Neural cell (in vitro differentiated cells): ENCODE measurements at regions not wholly inside any gene's neighbourhood (a gene's known extent, or its start where the extent isn't known, plus 50 kb on each side); places are given as distances from the start of the nearest gene placed in this dataset.

Source experiments
- H2AFZ ChIP-seq: fragments of 200-600, 300-800 bp; sonication (generic), shearing (Covaris generic); 2 replicates; pipeline ENCODE4 v1.6.0; 2014; ENCODE audit warnings: low read depth, mild to moderate bottlenecking, antibody characterized with exemption, low read length, moderate library complexity
- H3F3A ChIP-seq: fragments of 200-600 bp; shearing (Covaris generic); 2 replicates; pipeline ENCODE4 v1.6.1; 2016; ENCODE audit warnings: mild to moderate bottlenecking, moderate library complexity, mixed read lengths, antibody characterized with exemption, low read length; ENCODE audit not compliant: insufficient read depth, poor library complexity, severe bottlenecking
- H3K27ac ChIP-seq: fragments of 200-600, 300-800 bp; sonication (generic), shearing (Covaris generic); 2 replicates; pipeline ENCODE4 v1.5.1; 2014; ENCODE audit warnings: mild to moderate bottlenecking, low read length, moderate library complexity
- H3K27me3 ChIP-seq: fragments of 300-800, 200-600 bp; sonication (generic), shearing (Covaris generic); 2 replicates; pipeline ENCODE4 v1.6.0; 2014; ENCODE audit warnings: mild to moderate bottlenecking, low read depth, low read length, moderate library complexity; ENCODE audit not compliant: insufficient read depth
- H3K36me3 ChIP-seq: fragments of 300-800, 200-600 bp; sonication (generic), shearing (Covaris generic); 2 replicates; pipeline ENCODE4 v1.5.1; 2014; ENCODE audit warnings: mild to moderate bottlenecking, antibody characterized with exemption, low read length, moderate library complexity; ENCODE audit not compliant: insufficient read depth
- H3K4me2 ChIP-seq: fragments of 300-800, 200-600 bp; sonication (generic), shearing (Covaris generic); 2 replicates; pipeline ENCODE4 v1.6.0; 2014; ENCODE audit warnings: mild to moderate bottlenecking, low read length
- H3K4me3 ChIP-seq: fragments of 300-800, 200-600 bp; sonication (generic), shearing (Covaris generic); 2 replicates; pipeline ENCODE4 v1.5.1; 2014; ENCODE audit warnings: mild to moderate bottlenecking, low read length, moderate library complexity
- H3K79me2 ChIP-seq: fragments of 200-600 bp; shearing (Covaris generic); replicated peaks from 2 replicates; pipeline ENCODE4 v1.6.0; 2014; ENCODE audit warnings: mild to moderate bottlenecking, low read length, moderate library complexity; ENCODE audit not compliant: insufficient read depth
- H3K9ac ChIP-seq: fragments of 300-800, 200-600 bp; sonication (generic), shearing (Covaris generic); 2 replicates; pipeline ENCODE4 v1.6.1; 2016; ENCODE audit warnings: mild to moderate bottlenecking, low read length, mixed read lengths
- H3K9me2 ChIP-seq: fragments of 200-600 bp; shearing (Covaris generic); 2 replicates; pipeline ENCODE4 v1.6.1; 2016; ENCODE audit warnings: mild to moderate bottlenecking, low read length, mixed read lengths; ENCODE audit not compliant: insufficient read depth
- H3K9me3 ChIP-seq: fragments of 200-600, 300-800 bp; sonication (generic), shearing (Covaris generic); 2 replicates; pipeline ENCODE4 v1.6.1; 2016; ENCODE audit warnings: mild to moderate bottlenecking, mixed run types, low read length, moderate library complexity, mixed read lengths
- H4K20me1 ChIP-seq: fragments of 200-600 bp; shearing (Covaris generic); 2 replicates; pipeline ENCODE4 v1.6.1; 2016; ENCODE audit warnings: mild to moderate bottlenecking, mixed run types; ENCODE audit not compliant: insufficient read depth
- EP300 ChIP-seq: fragments of 450-650 bp; conservative IDR thresholded peaks from 2 replicates; pipeline ENCODE4 v1.6.1; 2014; ENCODE audit warnings: antibody characterized with exemption, mild to moderate bottlenecking, moderate library complexity; ENCODE audit not compliant: poor library complexity, severe bottlenecking
- EZH2 ChIP-seq: fragments of 200-600, 300-800 bp; shearing (Covaris generic), sonication (generic); IDR thresholded peaks from 2 replicates; pipeline ENCODE4 v1.6.1; 2014; ENCODE audit warnings: antibody characterized with exemption, low read length, borderline replicate concordance, mild to moderate bottlenecking; ENCODE audit not compliant: insufficient read depth, poor library complexity, severe bottlenecking
- MXI1 ChIP-seq: fragments of 450-650 bp; conservative IDR thresholded peaks from 2 replicates; pipeline ENCODE4 v1.6.1; 2014; ENCODE audit warnings: antibody characterized with exemption, mild to moderate bottlenecking; ENCODE audit not compliant: poor library complexity, severe bottlenecking
- POLR2AphosphoS5 ChIP-seq: IDR thresholded peaks from 2 replicates; pipeline ENCODE4 v1.6.1; 2012
- RAD21 ChIP-seq: fragments of 450-650 bp; conservative IDR thresholded peaks from 2 replicates; pipeline ENCODE4 v1.6.1; 2014; ENCODE audit warnings: antibody characterized with exemption, mild to moderate bottlenecking, moderate library complexity
- REST ChIP-seq: IDR thresholded peaks from 2 replicates; pipeline ENCODE4 v1.6.1; 2012; ENCODE audit warnings: borderline replicate concordance
- SMC3 ChIP-seq: fragments of 450-650 bp; conservative IDR thresholded peaks from 2 replicates; pipeline ENCODE4 v1.6.1; 2014; ENCODE audit warnings: antibody characterized with exemption, mild to moderate bottlenecking, moderate library complexity; ENCODE audit not compliant: poor library complexity
- TAF1 ChIP-seq: IDR thresholded peaks from 2 replicates; pipeline ENCODE4 v1.6.1; 2012; ENCODE audit warnings: low read depth
- TF ChIP-seq, protein P1 (sequence below): fragments of 450-650 bp; IDR thresholded peaks from 2 replicates; pipeline ENCODE4 v1.5.1; 2014; ENCODE audit warnings: antibody characterized with exemption, mild to moderate bottlenecking, moderate library complexity; ENCODE audit not compliant: poor library complexity, severe bottlenecking

- Histone ChIP-seq H3K9me2 (no peaks in the 10 kb centered on the region), H3K9me3 (no peaks in the 10 kb centered on the region), H4K20me1 (no peaks in the 10 kb centered on the region), H3K4me3 (no peak overlapping the region), H3F3A (no peaks in the 10 kb centered on the region), H3K79me2 (no peaks in the 10 kb centered on the region), H3K27ac (no peak overlapping the region), H3K9ac (no peak overlapping the region), H3K4me2 (no peak overlapping the region), H3K36me3 (no peaks in the 10 kb centered on the region), H3K27me3 (no peaks in the 10 kb centered on the region), H2AFZ (no peak overlapping the region)
- TF ChIP-seq, protein P1, sequence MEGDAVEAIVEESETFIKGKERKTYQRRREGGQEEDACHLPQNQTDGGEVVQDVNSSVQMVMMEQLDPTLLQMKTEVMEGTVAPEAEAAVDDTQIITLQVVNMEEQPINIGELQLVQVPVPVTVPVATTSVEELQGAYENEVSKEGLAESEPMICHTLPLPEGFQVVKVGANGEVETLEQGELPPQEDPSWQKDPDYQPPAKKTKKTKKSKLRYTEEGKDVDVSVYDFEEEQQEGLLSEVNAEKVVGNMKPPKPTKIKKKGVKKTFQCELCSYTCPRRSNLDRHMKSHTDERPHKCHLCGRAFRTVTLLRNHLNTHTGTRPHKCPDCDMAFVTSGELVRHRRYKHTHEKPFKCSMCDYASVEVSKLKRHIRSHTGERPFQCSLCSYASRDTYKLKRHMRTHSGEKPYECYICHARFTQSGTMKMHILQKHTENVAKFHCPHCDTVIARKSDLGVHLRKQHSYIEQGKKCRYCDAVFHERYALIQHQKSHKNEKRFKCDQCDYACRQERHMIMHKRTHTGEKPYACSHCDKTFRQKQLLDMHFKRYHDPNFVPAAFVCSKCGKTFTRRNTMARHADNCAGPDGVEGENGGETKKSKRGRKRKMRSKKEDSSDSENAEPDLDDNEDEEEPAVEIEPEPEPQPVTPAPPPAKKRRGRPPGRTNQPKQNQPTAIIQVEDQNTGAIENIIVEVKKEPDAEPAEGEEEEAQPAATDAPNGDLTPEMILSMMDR: no peak
- TF ChIP-seq REST (no peak), MXI1 (no peak)
These were observed 1618.5 kb upstream of the TENM4 start for GRCh38 chr11:81059356-81059755.

GRCh38 chr11:81052344-81053158, 1611.7 kb upstream of the TENM4 start:
- H3K9me2 ChIP-seq: no peaks in the 10 kb centered on the region
- H3K79me2 ChIP-seq: no peaks in the 10 kb centered on the region
- H3F3A ChIP-seq: no peaks in the 10 kb centered on the region
- H3K4me3 ChIP-seq: no peak overlapping the region
- H2AFZ ChIP-seq: no peak overlapping the region
- H3K27ac ChIP-seq: no peak overlapping the region
- TF ChIP-seq EZH2 (no peak), MXI1 (no peak), REST (no peak), TAF1 (no peak), POLR2AphosphoS5 (no peak), RAD21 (no peak), EP300 (no peak), SMC3 (no peak)
- TF ChIP-seq, protein P1: no peak
- no peak overlapping the region for H3K4me2 ChIP-seq
- H3K9ac ChIP-seq: no peak overlapping the region
- no peaks in the 10 kb centered on the region for H3K9me3 ChIP-seq
- H3K36me3 ChIP-seq: no peaks in the 10 kb centered on the region
- H4K20me1 ChIP-seq: no peaks in the 10 kb centered on the region
- no peaks in the 10 kb centered on the region for H3K27me3 ChIP-seq
